Lung (tissue), 11 donors: ENCODE measurements at regions not wholly inside any gene's neighbourhood (a gene's known extent, or its start where the extent isn't known, plus 50 kb on each side); places are given as distances from the start of the nearest gene placed in this dataset.

Source experiments
- ATAC-seq: fragments of 200-7000 bp; cut with Tn5 transposase; one replicate; pipeline ENCODE4 v1.9.1; 2020; ENCODE audit warnings: moderate number of reproducible peaks; ENCODE audit not compliant: insufficient read depth, low FRiP score
- DNase-seq, 3 donors: peaks; one replicate each; pipeline ENCODE4 v3.0.0-alpha.2; 2013 to 2017
- H3K27ac ChIP-seq, 2 donors: one replicate each; pipeline ENCODE4 v1.5.1; 2013; ENCODE audit warnings: mild to moderate bottlenecking in 2 of 2, moderate library complexity in 2 of 2, control low read depth in 1 of 2, inconsistent platforms in 1 of 2, low read depth in 1 of 2, low read length in 1 of 2
- H3K27me3 ChIP-seq, 3 donors: one replicate each; pipeline ENCODE4 v1.5.1; 2013; ENCODE audit warnings: low read length in 2 of 3; ENCODE audit not compliant: control insufficient read depth in 3 of 3, insufficient read depth in 3 of 3
- H3K36me3 ChIP-seq, 4 donors: one replicate each; pipeline ENCODE4 v1.5.1; 2013; ENCODE audit warnings: low read length in 4 of 4, mild to moderate bottlenecking in 1 of 4, moderate library complexity in 1 of 4; ENCODE audit not compliant: control insufficient read depth in 4 of 4, insufficient read depth in 4 of 4
- H3K4me1 ChIP-seq, 5 donors: one replicate each; pipeline ENCODE4 v1.5.1; 2013; ENCODE audit warnings: low read length in 5 of 5, mild to moderate bottlenecking in 2 of 5, moderate library complexity in 1 of 5; ENCODE audit not compliant: control insufficient read depth in 5 of 5, insufficient read depth in 5 of 5
- H3K4me3 ChIP-seq: one replicate; pipeline ENCODE4 v1.5.1; 2013; ENCODE audit warnings: mild to moderate bottlenecking, control low read depth, moderate library complexity
- H3K9ac ChIP-seq, 2 donors: one replicate each; pipeline ENCODE4 v1.5.1; 2013; ENCODE audit warnings: low read length in 2 of 2, control low read depth in 1 of 2; ENCODE audit not compliant: insufficient read depth in 1 of 2
- H3K9me3 ChIP-seq, 4 donors: one replicate each; pipeline ENCODE4 v1.5.1; 2013; ENCODE audit warnings: low read length in 3 of 4, mild to moderate bottlenecking in 1 of 4, moderate library complexity in 1 of 4; ENCODE audit not compliant: control insufficient read depth in 4 of 4, insufficient read depth in 3 of 4
- CTCF ChIP-seq: IDR thresholded peaks from 2 replicates; pipeline ENCODE4 v1.5.1; 2012; ENCODE audit warnings: mild to moderate bottlenecking; ENCODE audit errors: control extremely low read depth, extremely low read depth
- WGBS, 2 donors: extraction: QIAGEN DNeasy Blood & Tissue Kit; methylation state at CpG; one replicate each; pipeline ENCODE4 v1.1.7; 2013; 5-methylcytosine and 5-hydroxymethylcytosine counted together
- donor health status: control.
- donor health status: control.
- donor health status: Bipolar disorder and iron deficiency.
- donor health status: healthy.
- donor health status: DM: yes; HTN: yes; CAD: no.

GRCh38 chr5:58143727-58144126 lies 316.2 kb downstream of the PLK2 start:
- Histone ChIP-seq H3K9me3 (no peaks in the 10 kb centered on the region), H3K36me3 (no peaks in the 10 kb centered on the region), H3K27ac (no peak overlapping the region), H3K27me3 (no peaks in the 10 kb centered on the region), H3K4me3 (no peak overlapping the region), H3K9ac (no peak overlapping the region), H3K4me1 (peaks cover 0 to 2% (median 0%) of the 10 kb centered on the region in 5 donors)
- TF ChIP-seq CTCF = no peak
- DNase-seq (no peak), ATAC-seq (no peak)
- WGBS, 2 donors = 90 to 93% methylated on average over 2 of the region's 2 CpGs

DNA sequence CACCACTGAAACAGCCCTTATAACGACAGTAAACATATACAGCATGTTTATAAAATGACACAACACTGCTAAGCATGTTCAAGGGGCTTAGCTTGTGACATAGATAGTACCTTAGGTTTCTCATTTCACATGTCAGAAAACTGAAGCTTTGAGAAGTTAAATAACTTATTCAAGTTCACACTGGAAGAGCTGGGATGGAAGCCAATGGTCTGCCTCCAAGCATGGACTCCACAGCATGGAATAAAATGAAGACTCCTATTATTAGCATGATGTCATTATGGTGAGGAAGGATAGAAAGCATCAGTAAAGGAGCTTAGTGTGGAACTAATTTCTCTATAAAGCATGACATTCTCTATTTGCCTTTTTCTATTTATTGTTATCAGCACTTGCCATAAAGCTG lies 316.7 kb downstream of the PLK2 start:
- Histone ChIP-seq H3K4me3 (no peak overlapping the region), H3K27ac (no peak overlapping the region), H3K36me3 (no peaks in the 10 kb centered on the region), H3K4me1 (peaks cover 0 to 2% (median 0%) of the 10 kb centered on the region in 5 donors), H3K9me3 (no peaks in the 10 kb centered on the region), H3K9ac (no peak overlapping the region), H3K27me3 (no peaks in the 10 kb centered on the region)
- no peak for ATAC-seq
- peak in 1 of 3 donors; percentile 22 for DNase-seq
- 83 to 85% methylated on average over 1 of the region's 1 CpG for WGBS, 2 donors
- TF ChIP-seq CTCF = no peak

- Histone ChIP-seq H3K27me3 (no peaks in the 10 kb centered on the region), H3K4me3 (no peak overlapping the region), H3K9me3 (no peaks in the 10 kb centered on the region), H3K36me3 (no peaks in the 10 kb centered on the region), H3K4me1 (peaks cover 0 to 10% (median 2%) of the 10 kb centered on the region in 5 donors), H3K9ac (no peak overlapping the region), H3K27ac (no peak overlapping the region)
- TF ChIP-seq CTCF = no peak
- WGBS, 2 donors = 93 to 95% methylated on average over 2 of the region's 2 CpGs
- DNase-seq (no peak), ATAC-seq (no peak)
Measured at GRCh38 chr5:58138791-58139190, 321.1 kb downstream of the PLK2 start.

DNA sequence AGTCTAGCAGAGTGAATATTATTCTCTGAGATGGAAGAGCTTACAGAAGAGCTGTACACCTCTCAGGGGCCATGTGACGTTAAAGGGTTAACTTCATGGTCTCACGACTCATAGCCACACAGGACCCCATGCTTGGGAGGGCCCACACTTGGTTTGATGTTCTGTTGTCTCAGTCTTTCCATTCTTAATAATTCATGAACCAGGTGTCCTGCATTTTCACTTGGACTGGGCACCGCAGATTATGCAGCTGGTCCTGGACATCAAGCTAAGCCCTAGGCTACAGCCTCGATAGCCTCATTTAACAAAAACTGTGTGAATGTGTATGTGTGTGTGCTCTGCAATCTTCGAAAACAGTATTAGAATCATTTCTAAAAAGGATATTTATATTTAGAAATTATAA lies 323.5 kb downstream of the PLK2 start:
- no peak for DNase-seq
- no peak for TF ChIP-seq CTCF
- H3K9ac ChIP-seq = no peak overlapping the region
- H3K36me3 ChIP-seq = no peaks in the 10 kb centered on the region
- peaks cover 0 to 20% (median 8%) of the 10 kb centered on the region in 5 donors for H3K4me1 ChIP-seq
- 88 to 91% methylated on average over 5 of the region's 5 CpGs for WGBS, 2 donors
- no peak overlapping the region for H3K4me3 ChIP-seq
- H3K27me3 ChIP-seq = no peaks in the 10 kb centered on the region
- no peak overlapping the region for H3K27ac ChIP-seq
- ATAC-seq = no peak
- H3K9me3 ChIP-seq = no peaks in the 10 kb centered on the region
